ENCODE measurements at regions not wholly inside any gene's neighbourhood (a gene's known extent, or its start where the extent isn't known, plus 50 kb on each side); places are given as distances from the start of the nearest gene placed in this dataset.

- ChIA-PET POLR2A (no interaction called here), CTCF (no interaction called here)
- Mint-ChIP-seq H3K9me3 (no peaks in the 10 kb centered on the region), H3K36me3 (no peaks in the 10 kb centered on the region), H3K27ac (peak overlapping the region; percentile 74; the same call in 1 of the 2 replicates), H3K27me3 (ENCODE audit: low read depth) (no peaks in the 10 kb centered on the region), H3K4me3 (no peak overlapping the region), H3K4me1 (peaks cover 44% of the 10 kb centered on the region)
- no peak for DNase-seq (ENCODE audit: low spot score)
- TF ChIP-seq TEAD1 (CRISPR knock-in tag; IDR thresholded peaks at IDR 0.05), result no peak
- TF ChIP-seq RORB (CRISPR knock-in tag; IDR thresholded peaks at IDR 0.05), result no peak
- TF ChIP-seq, protein P1, sequence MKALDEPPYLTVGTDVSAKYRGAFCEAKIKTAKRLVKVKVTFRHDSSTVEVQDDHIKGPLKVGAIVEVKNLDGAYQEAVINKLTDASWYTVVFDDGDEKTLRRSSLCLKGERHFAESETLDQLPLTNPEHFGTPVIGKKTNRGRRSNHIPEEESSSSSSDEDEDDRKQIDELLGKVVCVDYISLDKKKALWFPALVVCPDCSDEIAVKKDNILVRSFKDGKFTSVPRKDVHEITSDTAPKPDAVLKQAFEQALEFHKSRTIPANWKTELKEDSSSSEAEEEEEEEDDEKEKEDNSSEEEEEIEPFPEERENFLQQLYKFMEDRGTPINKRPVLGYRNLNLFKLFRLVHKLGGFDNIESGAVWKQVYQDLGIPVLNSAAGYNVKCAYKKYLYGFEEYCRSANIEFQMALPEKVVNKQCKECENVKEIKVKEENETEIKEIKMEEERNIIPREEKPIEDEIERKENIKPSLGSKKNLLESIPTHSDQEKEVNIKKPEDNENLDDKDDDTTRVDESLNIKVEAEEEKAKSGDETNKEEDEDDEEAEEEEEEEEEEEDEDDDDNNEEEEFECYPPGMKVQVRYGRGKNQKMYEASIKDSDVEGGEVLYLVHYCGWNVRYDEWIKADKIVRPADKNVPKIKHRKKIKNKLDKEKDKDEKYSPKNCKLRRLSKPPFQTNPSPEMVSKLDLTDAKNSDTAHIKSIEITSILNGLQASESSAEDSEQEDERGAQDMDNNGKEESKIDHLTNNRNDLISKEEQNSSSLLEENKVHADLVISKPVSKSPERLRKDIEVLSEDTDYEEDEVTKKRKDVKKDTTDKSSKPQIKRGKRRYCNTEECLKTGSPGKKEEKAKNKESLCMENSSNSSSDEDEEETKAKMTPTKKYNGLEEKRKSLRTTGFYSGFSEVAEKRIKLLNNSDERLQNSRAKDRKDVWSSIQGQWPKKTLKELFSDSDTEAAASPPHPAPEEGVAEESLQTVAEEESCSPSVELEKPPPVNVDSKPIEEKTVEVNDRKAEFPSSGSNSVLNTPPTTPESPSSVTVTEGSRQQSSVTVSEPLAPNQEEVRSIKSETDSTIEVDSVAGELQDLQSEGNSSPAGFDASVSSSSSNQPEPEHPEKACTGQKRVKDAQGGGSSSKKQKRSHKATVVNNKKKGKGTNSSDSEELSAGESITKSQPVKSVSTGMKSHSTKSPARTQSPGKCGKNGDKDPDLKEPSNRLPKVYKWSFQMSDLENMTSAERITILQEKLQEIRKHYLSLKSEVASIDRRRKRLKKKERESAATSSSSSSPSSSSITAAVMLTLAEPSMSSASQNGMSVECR (CRISPR knock-in tag; IDR thresholded peaks at IDR 0.05; ENCODE audit: borderline replicate concordance), result no peak
- no peak for TF ChIP-seq NR1H2 (CRISPR knock-in tag; IDR thresholded peaks at IDR 0.05)
- TF ChIP-seq, protein P2, sequence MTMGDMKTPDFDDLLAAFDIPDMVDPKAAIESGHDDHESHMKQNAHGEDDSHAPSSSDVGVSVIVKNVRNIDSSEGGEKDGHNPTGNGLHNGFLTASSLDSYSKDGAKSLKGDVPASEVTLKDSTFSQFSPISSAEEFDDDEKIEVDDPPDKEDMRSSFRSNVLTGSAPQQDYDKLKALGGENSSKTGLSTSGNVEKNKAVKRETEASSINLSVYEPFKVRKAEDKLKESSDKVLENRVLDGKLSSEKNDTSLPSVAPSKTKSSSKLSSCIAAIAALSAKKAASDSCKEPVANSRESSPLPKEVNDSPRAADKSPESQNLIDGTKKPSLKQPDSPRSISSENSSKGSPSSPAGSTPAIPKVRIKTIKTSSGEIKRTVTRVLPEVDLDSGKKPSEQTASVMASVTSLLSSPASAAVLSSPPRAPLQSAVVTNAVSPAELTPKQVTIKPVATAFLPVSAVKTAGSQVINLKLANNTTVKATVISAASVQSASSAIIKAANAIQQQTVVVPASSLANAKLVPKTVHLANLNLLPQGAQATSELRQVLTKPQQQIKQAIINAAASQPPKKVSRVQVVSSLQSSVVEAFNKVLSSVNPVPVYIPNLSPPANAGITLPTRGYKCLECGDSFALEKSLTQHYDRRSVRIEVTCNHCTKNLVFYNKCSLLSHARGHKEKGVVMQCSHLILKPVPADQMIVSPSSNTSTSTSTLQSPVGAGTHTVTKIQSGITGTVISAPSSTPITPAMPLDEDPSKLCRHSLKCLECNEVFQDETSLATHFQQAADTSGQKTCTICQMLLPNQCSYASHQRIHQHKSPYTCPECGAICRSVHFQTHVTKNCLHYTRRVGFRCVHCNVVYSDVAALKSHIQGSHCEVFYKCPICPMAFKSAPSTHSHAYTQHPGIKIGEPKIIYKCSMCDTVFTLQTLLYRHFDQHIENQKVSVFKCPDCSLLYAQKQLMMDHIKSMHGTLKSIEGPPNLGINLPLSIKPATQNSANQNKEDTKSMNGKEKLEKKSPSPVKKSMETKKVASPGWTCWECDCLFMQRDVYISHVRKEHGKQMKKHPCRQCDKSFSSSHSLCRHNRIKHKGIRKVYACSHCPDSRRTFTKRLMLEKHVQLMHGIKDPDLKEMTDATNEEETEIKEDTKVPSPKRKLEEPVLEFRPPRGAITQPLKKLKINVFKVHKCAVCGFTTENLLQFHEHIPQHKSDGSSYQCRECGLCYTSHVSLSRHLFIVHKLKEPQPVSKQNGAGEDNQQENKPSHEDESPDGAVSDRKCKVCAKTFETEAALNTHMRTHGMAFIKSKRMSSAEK (CRISPR knock-in tag; IDR thresholded peaks at IDR 0.05; ENCODE audit: borderline replicate concordance), result no peak
- TF ChIP-seq TCF7 (CRISPR knock-in tag; IDR thresholded peaks at IDR 0.05; ENCODE audit: low read depth), result no peak
- no peak for TF ChIP-seq NR3C1 (CRISPR knock-in tag; conservative IDR thresholded peaks at IDR 0.05; ENCODE audit: low read depth)
- TF ChIP-seq, protein P3, sequence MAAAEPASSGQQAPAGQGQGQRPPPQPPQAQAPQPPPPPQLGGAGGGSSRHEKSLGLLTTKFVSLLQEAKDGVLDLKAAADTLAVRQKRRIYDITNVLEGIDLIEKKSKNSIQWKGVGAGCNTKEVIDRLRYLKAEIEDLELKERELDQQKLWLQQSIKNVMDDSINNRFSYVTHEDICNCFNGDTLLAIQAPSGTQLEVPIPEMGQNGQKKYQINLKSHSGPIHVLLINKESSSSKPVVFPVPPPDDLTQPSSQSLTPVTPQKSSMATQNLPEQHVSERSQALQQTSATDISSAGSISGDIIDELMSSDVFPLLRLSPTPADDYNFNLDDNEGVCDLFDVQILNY (CRISPR knock-in tag; IDR thresholded peaks at IDR 0.05), result no peak
- TF ChIP-seq ZNF416 (CRISPR knock-in tag; IDR thresholded peaks at IDR 0.05), result no peak
- TF ChIP-seq SMAD4 (CRISPR knock-in tag; IDR thresholded peaks at IDR 0.05), result no peak
- TF ChIP-seq MLX (CRISPR knock-in tag; IDR thresholded peaks at IDR 0.05), result no peak
- no peak for TF ChIP-seq ESRRA (CRISPR knock-in tag; IDR thresholded peaks at IDR 0.05; ENCODE audit: borderline replicate concordance)
- no peak for TF ChIP-seq ZNF121 (CRISPR knock-in tag; IDR thresholded peaks at IDR 0.05)
- TF ChIP-seq ZNF138 (CRISPR knock-in tag; conservative IDR thresholded peaks at IDR 0.05), result no peak
- TF ChIP-seq, protein P4, sequence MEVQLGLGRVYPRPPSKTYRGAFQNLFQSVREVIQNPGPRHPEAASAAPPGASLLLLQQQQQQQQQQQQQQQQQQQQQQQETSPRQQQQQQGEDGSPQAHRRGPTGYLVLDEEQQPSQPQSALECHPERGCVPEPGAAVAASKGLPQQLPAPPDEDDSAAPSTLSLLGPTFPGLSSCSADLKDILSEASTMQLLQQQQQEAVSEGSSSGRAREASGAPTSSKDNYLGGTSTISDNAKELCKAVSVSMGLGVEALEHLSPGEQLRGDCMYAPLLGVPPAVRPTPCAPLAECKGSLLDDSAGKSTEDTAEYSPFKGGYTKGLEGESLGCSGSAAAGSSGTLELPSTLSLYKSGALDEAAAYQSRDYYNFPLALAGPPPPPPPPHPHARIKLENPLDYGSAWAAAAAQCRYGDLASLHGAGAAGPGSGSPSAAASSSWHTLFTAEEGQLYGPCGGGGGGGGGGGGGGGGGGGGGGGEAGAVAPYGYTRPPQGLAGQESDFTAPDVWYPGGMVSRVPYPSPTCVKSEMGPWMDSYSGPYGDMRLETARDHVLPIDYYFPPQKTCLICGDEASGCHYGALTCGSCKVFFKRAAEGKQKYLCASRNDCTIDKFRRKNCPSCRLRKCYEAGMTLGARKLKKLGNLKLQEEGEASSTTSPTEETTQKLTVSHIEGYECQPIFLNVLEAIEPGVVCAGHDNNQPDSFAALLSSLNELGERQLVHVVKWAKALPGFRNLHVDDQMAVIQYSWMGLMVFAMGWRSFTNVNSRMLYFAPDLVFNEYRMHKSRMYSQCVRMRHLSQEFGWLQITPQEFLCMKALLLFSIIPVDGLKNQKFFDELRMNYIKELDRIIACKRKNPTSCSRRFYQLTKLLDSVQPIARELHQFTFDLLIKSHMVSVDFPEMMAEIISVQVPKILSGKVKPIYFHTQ (CRISPR knock-in tag; IDR thresholded peaks at IDR 0.05), result no peak
- ATAC-seq, result no peak
Measured at GRCh38 chr17:72518159-72518732, 397.4 kb downstream of the SOX9 start.

Data from WTC11 (cell line).